ENCODE measurements at regions not wholly inside any gene's neighbourhood (a gene's known extent, or its start where the extent isn't known, plus 50 kb on each side); places are given as distances from the start of the nearest gene placed in this dataset.
"Not testable (repeated sequence)": the region's sequence is repeated elsewhere in the genome, so short reads cannot be mapped to it uniquely, and the experiment has no call there.

DNA sequence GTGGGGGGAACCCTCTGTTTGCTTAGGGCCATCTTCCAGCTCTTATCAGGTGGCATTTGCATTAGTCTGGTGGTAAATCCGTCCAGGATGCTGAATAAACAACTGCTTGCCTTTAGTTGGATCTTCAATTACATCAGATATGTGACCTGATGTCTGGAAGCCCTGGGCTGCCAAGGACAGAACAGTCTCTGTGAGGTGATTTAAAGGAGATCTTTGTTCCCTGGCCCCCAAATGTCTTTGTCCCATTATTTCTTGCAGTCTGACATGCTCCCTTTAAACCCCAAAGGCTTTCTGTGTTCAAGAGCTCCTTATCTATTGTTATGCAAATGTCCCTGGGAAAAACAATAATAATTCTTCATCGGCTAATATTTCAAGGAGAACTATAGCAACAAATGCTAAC, 84.6 kb upstream of the SPTLC3 start:
- no peak for DNase-seq

- DNase-seq, result peak; percentile 83
These were observed 83.5 kb upstream of the SPTLC3 start for GRCh38 chr20:12925210-12925755.

GRCh38 chr20:12925863-12926793, 82.6 kb upstream of the SPTLC3 start:
- no peak for DNase-seq

- peak; percentile 59 for DNase-seq
These were observed 81.3 kb upstream of the SPTLC3 start for GRCh38 chr20:12927489-12927888.

DNA sequence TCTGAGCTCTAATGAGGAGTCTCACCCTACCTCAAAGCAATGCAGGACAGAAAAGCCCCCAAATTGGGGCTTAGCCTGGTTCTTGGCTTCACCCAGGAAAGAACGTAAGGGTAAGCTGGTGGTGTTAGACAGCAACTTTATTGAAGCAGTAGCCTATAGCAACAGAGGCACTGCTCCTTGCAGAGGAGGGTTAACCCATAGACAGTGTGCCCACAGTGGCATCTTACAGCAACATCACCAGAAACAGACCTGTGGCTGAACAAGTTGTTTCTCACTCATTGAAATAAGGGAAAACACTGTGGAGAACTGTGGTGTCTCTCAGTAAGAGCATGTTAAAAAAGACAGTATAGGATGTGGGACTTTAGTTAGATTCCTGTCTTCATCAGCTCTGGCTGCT, 80.4 kb upstream of the SPTLC3 start:
- peak; percentile 2 for DNase-seq

GRCh38 chr20:12928755-12929401, 79.9 kb upstream of the SPTLC3 start:
- DNase-seq, result peak; percentile 83

DNA sequence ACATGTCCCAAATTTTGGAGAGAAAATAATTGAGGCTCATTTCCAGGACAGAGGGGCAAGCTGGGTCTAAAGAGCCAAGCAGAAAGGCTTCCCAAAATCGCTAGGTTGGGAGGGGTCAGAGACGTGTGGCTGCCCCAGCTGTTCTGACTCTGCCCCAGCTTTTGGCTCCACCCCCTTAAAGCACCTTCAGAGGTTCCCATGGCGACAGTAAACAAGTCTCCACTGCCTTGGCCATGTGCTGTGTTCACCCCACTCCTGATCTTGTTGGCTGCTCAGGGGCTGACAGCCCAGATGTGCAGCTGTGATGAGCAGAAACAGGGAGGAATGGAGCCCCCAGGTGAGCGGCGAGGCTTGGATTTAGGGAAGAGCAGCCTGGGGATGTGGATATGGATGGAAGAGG, 72.8 kb upstream of the SPTLC3 start:
- DNase-seq, result no peak

- peak; percentile 3 for DNase-seq
These were observed 72.2 kb upstream of the SPTLC3 start for GRCh38 chr20:12936524-12936923.

GRCh38 chr20:12941025-12941424, 67.7 kb upstream of the SPTLC3 start:
- DNase-seq, result no peak

GRCh38 chr20:12942123-12942522, 66.6 kb upstream of the SPTLC3 start:
- no peak for DNase-seq

- no peak for DNase-seq
These were observed 62.0 kb upstream of the SPTLC3 start for GRCh38 chr20:12946789-12947188.

DNA sequence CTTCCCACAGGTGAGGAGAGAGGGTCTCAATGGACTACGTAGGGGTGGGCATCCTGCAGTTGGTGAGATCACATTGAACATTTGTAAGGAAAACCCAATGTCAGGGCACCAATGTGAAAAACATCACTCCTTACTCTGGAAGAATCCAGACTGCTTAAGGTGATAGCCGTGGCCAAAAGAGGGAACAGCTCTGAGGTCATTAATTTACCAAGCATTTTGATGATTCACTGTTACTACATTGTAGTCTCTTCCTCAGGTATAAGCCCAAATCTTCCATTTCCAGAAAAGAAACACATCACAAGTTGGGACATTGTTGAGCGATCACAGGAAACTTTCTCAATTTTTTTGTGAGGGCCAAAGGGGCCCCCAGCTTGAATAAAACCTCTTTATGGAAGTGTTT, 61.1 kb upstream of the SPTLC3 start:
- no peak for DNase-seq

GRCh38 chr20:12949429-12949980, 59.3 kb upstream of the SPTLC3 start:
- DNase-seq, result peak; percentile 22

GRCh38 chr20:12954254-12954653, 54.5 kb upstream of the SPTLC3 start:
- not testable (repeated sequence) for DNase-seq

DNA sequence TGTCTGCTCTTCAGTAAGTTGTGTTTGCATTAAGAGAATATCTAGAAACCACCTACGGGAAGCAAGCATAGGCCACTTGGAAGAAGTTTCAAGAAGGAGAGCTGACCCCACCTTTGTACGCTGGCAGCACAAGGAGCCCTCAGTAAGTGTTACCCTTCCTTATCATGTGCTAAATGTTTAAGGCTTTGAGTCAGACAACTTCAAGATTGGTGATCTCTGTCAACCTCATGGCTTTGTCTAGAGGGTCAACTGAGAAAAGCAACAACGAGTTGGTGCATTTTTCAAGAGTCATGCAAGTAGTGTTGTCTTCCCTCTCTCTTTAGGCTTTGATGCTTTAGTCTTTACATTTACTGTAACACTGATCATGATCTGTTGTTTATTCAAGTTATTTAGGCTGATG, 53.2 kb upstream of the SPTLC3 start:
- no peak for DNase-seq

DNA sequence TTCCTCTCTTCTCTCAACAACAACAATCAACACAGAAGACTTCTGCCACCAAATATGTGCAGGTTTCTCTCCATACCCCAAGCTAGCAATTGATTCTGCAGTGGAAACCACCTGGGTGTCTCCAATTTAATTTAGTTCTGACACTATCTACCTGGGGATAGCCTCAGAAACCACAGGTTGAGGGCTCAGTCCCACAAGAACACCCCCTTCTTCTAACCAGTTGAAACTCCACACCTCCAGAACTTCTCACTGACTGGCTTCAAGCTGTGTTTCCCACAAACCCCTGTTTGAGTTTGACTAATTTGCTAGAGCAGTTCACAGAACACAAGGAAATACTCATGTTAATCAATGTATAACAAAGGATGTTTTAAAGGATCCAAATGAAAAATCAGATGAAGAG, 52.5 kb upstream of the SPTLC3 start:
- DNase-seq, result no peak

GRCh38 chr20:12957968-12958367, 50.8 kb upstream of the SPTLC3 start:
- no peak for DNase-seq

All from fibroblast of skin of right quadriceps (primary cell).